Limb (tissue), 2 donors: ENCODE measurements at regions not wholly inside any gene's neighbourhood (a gene's known extent, or its start where the extent isn't known, plus 50 kb on each side); places are given as distances from the start of the nearest gene placed in this dataset.

ENCODE experiments used
- DNase-seq, 2 donors: peaks; one replicate each; pipeline ENCODE4 v3.0.0-alpha.2; 2016; ENCODE audit errors: extremely low spot score in 2 of 2

GRCh38 chr18:68525091-68525490, 189.8 kb downstream of the TMX3 start:
- no peak for DNase-seq

GRCh38 chr18:68520406-68521075, 194.4 kb downstream of the TMX3 start:
- no peak for DNase-seq

- DNase-seq = no peak
These were observed 195.6 kb downstream of the TMX3 start for GRCh38 chr18:68519336-68519735.

- DNase-seq = no peak
These were observed 205.0 kb downstream of the TMX3 start for GRCh38 chr18:68509902-68510301.

- no peak for DNase-seq
These were observed 207.1 kb downstream of the TMX3 start for GRCh38 chr18:68507781-68508180.

GRCh38 chr18:68505178-68505574, 209.7 kb downstream of the TMX3 start:
- no peak for DNase-seq

- DNase-seq = no peak
These were observed 210.3 kb downstream of the TMX3 start for GRCh38 chr18:68504441-68505177.

- DNase-seq = no peak
These were observed 214.4 kb downstream of the TMX3 start for GRCh38 chr18:68500556-68500955.

- no peak for DNase-seq
These were observed 215.8 kb downstream of the TMX3 start for GRCh38 chr18:68499141-68499540.

- no peak for DNase-seq
These were observed 216.3 kb downstream of the TMX3 start for GRCh38 chr18:68498636-68499035.

GRCh38 chr18:68498185-68498584, 216.7 kb downstream of the TMX3 start:
- no peak for DNase-seq

GRCh38 chr18:68494802-68495581, 219.9 kb downstream of the TMX3 start:
- peak in 1 of 2 donors; percentile 85 for DNase-seq

- DNase-seq = no peak
These were observed 225.7 kb downstream of the TMX3 start for GRCh38 chr18:68489013-68489792.

GRCh38 chr18:68484241-68484640, 230.7 kb downstream of the TMX3 start:
- DNase-seq = no peak

GRCh38 chr18:68482815-68483214, 232.1 kb downstream of the TMX3 start:
- no peak for DNase-seq

- DNase-seq = no peak
These were observed 234.7 kb downstream of the TMX3 start for GRCh38 chr18:68480196-68480595.

GRCh38 chr18:68478246-68478645, 236.7 kb downstream of the TMX3 start:
- DNase-seq = no peak

- DNase-seq = no peak
These were observed 239.0 kb downstream of the TMX3 start for GRCh38 chr18:68475883-68476282.

- DNase-seq = no peak
These were observed 242.1 kb downstream of the TMX3 start for GRCh38 chr18:68472701-68473295.

- no peak for DNase-seq
These were observed 245.8 kb downstream of the TMX3 start for GRCh38 chr18:68469049-68469625.

- DNase-seq = no peak
These were observed 247.0 kb downstream of the TMX3 start for GRCh38 chr18:68467957-68468356.
